Liver (tissue), 8 donors: ENCODE measurements at regions not wholly inside any gene's neighbourhood (a gene's known extent, or its start where the extent isn't known, plus 50 kb on each side); places are given as distances from the start of the nearest gene placed in this dataset.
"Not testable (repeated sequence)": the region's sequence is repeated elsewhere in the genome, so short reads cannot be mapped to it uniquely, and the experiment has no call there.

Source experiments
- DNase-seq: peaks from one replicate; pipeline ENCODE4 v3.0.0-alpha.2; 2017; ENCODE audit warnings: low spot score
- H3K27ac ChIP-seq, 2 donors: one replicate each; pipeline ENCODE4 v1.7.0; 2013; ENCODE audit warnings: inconsistent platforms in 2 of 2, low read length in 2 of 2, control low read depth in 1 of 2, low read depth in 1 of 2, mild to moderate bottlenecking in 1 of 2
- H3K27me3 ChIP-seq, 4 donors: one replicate each; pipeline versions ENCODE4 v1.6.1 to v1.7.0; 2013; ENCODE audit warnings: low read length in 3 of 4, inconsistent platforms in 1 of 4, mild to moderate bottlenecking in 1 of 4, moderate library complexity in 1 of 4; ENCODE audit not compliant: control insufficient read depth in 4 of 4, insufficient read depth in 4 of 4
- H3K36me3 ChIP-seq, 4 donors: one replicate each; pipeline versions ENCODE4 v1.6.1 to v1.7.0; 2013; ENCODE audit warnings: low read length in 3 of 4, mild to moderate bottlenecking in 3 of 4, low read depth in 1 of 4, moderate library complexity in 1 of 4; ENCODE audit not compliant: control insufficient read depth in 4 of 4, insufficient read depth in 3 of 4
- H3K4me1 ChIP-seq, 4 donors: one replicate each; pipeline versions ENCODE4 v1.6.1 to v1.7.0; 2013; ENCODE audit warnings: low read length in 3 of 4, mild to moderate bottlenecking in 3 of 4, moderate library complexity in 1 of 4; ENCODE audit not compliant: control insufficient read depth in 4 of 4, insufficient read depth in 4 of 4
- H3K4me3 ChIP-seq, 3 donors: one replicate each; pipeline versions ENCODE4 v1.6.1 to v1.7.0; 2013; ENCODE audit warnings: low read length in 3 of 3, control low read depth in 1 of 3, low read depth in 1 of 3, mild to moderate bottlenecking in 1 of 3
- H3K9ac ChIP-seq, 2 donors: one replicate each; pipeline ENCODE4 v1.7.0; 2013; ENCODE audit warnings: low read length in 2 of 2, mild to moderate bottlenecking in 2 of 2, moderate library complexity in 2 of 2, control low read depth in 1 of 2, low read depth in 1 of 2
- H3K9me3 ChIP-seq, 4 donors: one replicate each; pipeline versions ENCODE4 v1.6.1 to v1.7.0; 2013; ENCODE audit warnings: low read length in 3 of 4; ENCODE audit not compliant: control insufficient read depth in 4 of 4
- EGR1 ChIP-seq, 2 donors: IDR thresholded peaks; 2 replicates each; pipeline ENCODE4 v1.6.1; 2016 to 2018; ENCODE audit warnings: antibody characterized with exemption in 2 of 2, low read depth in 2 of 2
- FOXA1 ChIP-seq: IDR thresholded peaks from 2 replicates; pipeline ENCODE4 v1.6.1; 2016; ENCODE audit warnings: antibody characterized with exemption
- FOXA2 ChIP-seq: IDR thresholded peaks from 2 replicates; pipeline ENCODE4 v1.6.1; 2016; ENCODE audit warnings: antibody characterized with exemption
- GABPA ChIP-seq, 2 donors: IDR thresholded peaks in 1 of 2; conservative IDR thresholded peaks in 1 of 2; 2 replicates each; pipeline ENCODE4 v1.6.1; 2016; ENCODE audit warnings: antibody characterized with exemption in 2 of 2, mild to moderate bottlenecking in 1 of 2, moderate library complexity in 1 of 2
- HNF4A ChIP-seq, 2 donors: conservative IDR thresholded peaks; 2 replicates each; pipeline ENCODE4 v1.6.1; 2016; ENCODE audit warnings: antibody characterized with exemption in 2 of 2, mild to moderate bottlenecking in 2 of 2
- HNF4G ChIP-seq: IDR thresholded peaks from 2 replicates; pipeline ENCODE4 v1.6.1; 2016; ENCODE audit warnings: antibody characterized with exemption
- JUND ChIP-seq, 2 donors: IDR thresholded peaks; 2 replicates each; pipeline ENCODE4 v1.6.1; 2016; ENCODE audit warnings: antibody characterized with exemption in 2 of 2
- NR2F2 ChIP-seq: IDR thresholded peaks from 2 replicates; pipeline ENCODE4 v1.6.1; 2016; ENCODE audit warnings: antibody characterized with exemption
- RAD21 ChIP-seq, 2 donors: IDR thresholded peaks; 2 replicates each; pipeline ENCODE4 v1.6.1; 2016; ENCODE audit warnings: antibody characterized with exemption in 2 of 2, mild to moderate bottlenecking in 2 of 2
- RXRA ChIP-seq, 2 donors: IDR thresholded peaks; 2 replicates each; pipeline ENCODE4 v1.6.1; 2017 to 2018; ENCODE audit warnings: antibody characterized with exemption in 2 of 2, mild to moderate bottlenecking in 1 of 2
- SP1 ChIP-seq: IDR thresholded peaks from 2 replicates; pipeline ENCODE4 v1.6.1; 2018; ENCODE audit warnings: antibody characterized with exemption, mild to moderate bottlenecking
- TAF1 ChIP-seq: conservative IDR thresholded peaks from 2 replicates; pipeline ENCODE4 v1.6.1; 2016; ENCODE audit warnings: antibody characterized with exemption, mild to moderate bottlenecking
- YY1 ChIP-seq: IDR thresholded peaks from 2 replicates; pipeline ENCODE4 v1.6.1; 2016; ENCODE audit warnings: antibody characterized with exemption, mild to moderate bottlenecking
- WGBS: extraction: QIAGEN DNeasy Blood & Tissue Kit; methylation state at CpG from one replicate; pipeline ENCODE4 v1.1.7; 2013; 5-methylcytosine and 5-hydroxymethylcytosine counted together
- TF ChIP-seq, protein P1 (sequence below): IDR thresholded peaks from 2 replicates; pipeline ENCODE4 v1.6.1; 2016; ENCODE audit warnings: antibody characterized with exemption
- TF ChIP-seq, protein P2 (sequence below): fragments of 150-350 bp; IDR thresholded peaks from 2 replicates; pipeline ENCODE4 v1.5.1; 2017; ENCODE audit warnings: improper control_type of control experiment, low read depth, low read length; ENCODE audit not compliant: missing input control
- TF ChIP-seq, protein P3 (sequence below): IDR thresholded peaks from 2 replicates; pipeline ENCODE4 v1.6.1; 2016; ENCODE audit warnings: antibody characterized with exemption, mild to moderate bottlenecking
- TF ChIP-seq, protein P4 (sequence below): IDR thresholded peaks from 2 replicates; pipeline ENCODE4 v1.6.1; 2016; ENCODE audit warnings: antibody characterized with exemption
- TF ChIP-seq, protein P5 (sequence below): IDR thresholded peaks from 2 replicates; pipeline ENCODE4 v1.6.1; 2016; ENCODE audit warnings: antibody characterized with exemption
- donor health status: healthy.
- donor health status: healthy.
- donor health status: healthy.
- donor health status: healthy.
- donor health status: healthy.

DNA sequence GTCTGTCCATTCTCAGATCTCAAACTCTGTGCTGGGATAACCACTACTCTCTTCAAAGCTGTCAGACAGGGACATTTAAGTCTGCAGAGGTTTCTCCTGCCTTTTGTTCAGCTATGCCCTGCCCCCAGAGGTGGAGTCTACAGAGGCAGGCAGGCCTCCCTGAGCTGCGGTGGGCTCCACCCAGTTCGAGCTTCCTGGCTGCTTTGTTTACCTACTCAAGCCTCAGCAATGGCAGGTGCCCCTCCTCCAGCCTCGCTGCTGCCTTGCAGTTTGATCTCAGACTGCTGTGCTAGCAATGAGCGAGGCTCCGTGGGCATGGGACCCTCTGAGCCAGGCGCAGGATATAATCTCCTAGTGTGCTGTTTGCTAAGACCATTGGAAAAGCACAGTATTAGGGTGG lies 53.1 kb upstream of the HUNK start:
- H3K27me3 ChIP-seq, DNase-seq: not testable (repeated sequence)
- WGBS = 70% methylated on average over 6 of the region's 6 CpGs

DNA sequence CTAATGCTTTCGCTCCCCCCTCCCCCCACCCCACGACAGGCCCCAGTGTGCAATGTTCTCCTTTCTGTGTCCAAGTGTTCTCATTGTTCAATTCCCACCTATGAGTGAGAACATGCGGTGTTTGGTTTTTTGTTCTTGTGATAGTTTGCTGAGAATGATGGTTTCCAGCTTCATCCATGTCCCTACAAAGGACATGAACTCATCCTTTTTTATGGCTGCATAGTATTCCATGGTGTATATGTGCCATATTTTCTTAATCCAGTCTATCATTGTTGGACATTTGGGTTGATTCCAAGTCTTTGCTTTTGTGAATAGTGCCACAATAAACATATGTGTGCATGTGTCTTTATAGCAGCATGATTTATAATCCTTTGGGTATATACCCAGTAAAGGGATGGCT lies 58.5 kb upstream of the HUNK start:
- not testable (repeated sequence) for H3K4me1 ChIP-seq, H3K9ac ChIP-seq, H3K27ac ChIP-seq, H3K36me3 ChIP-seq, DNase-seq, H3K9me3 ChIP-seq, H3K4me3 ChIP-seq, H3K27me3 ChIP-seq
- 83% methylated on average over 3 of the region's 3 CpGs for WGBS

More for the DNA sequence above, 53.1 kb upstream of the HUNK start:
- H3K27ac ChIP-seq, H3K4me1 ChIP-seq, H3K9me3 ChIP-seq, H3K4me3 ChIP-seq, H3K9ac ChIP-seq, H3K36me3 ChIP-seq: not testable (repeated sequence)

DNA sequence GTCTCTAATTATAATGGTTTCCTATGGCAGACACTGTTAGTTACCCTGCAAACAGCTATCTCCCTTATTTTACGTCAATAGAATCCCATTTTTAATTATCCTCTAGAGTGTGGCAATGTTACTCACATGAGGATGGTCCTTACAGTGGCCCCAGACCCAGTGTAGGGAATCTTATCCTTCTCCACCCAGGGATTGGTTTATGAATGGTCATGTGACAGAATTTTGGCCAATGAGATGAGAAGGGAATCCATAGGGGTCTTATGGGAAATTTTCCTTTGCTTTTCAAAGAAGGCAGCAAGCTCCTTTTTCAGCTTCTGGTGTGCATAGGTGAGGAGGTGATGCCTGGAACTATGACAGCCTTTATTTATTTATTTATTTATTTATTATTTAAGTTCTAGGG lies 59.0 kb upstream of the HUNK start:
- H3K27me3 ChIP-seq = no peaks in the 10 kb centered on the region
- H3K9me3 ChIP-seq = no peaks in the 10 kb centered on the region
- no peaks in the 10 kb centered on the region for H3K36me3 ChIP-seq
- no peak overlapping the region for H3K27ac ChIP-seq
- TF ChIP-seq, protein P1, sequence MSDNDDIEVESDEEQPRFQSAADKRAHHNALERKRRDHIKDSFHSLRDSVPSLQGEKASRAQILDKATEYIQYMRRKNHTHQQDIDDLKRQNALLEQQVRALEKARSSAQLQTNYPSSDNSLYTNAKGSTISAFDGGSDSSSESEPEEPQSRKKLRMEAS = no peak
- no peak for TF ChIP-seq HNF4A (conservative IDR thresholded peaks at IDR 0.05)
- no peak for TF ChIP-seq NR2F2
- TF ChIP-seq, protein P2, sequence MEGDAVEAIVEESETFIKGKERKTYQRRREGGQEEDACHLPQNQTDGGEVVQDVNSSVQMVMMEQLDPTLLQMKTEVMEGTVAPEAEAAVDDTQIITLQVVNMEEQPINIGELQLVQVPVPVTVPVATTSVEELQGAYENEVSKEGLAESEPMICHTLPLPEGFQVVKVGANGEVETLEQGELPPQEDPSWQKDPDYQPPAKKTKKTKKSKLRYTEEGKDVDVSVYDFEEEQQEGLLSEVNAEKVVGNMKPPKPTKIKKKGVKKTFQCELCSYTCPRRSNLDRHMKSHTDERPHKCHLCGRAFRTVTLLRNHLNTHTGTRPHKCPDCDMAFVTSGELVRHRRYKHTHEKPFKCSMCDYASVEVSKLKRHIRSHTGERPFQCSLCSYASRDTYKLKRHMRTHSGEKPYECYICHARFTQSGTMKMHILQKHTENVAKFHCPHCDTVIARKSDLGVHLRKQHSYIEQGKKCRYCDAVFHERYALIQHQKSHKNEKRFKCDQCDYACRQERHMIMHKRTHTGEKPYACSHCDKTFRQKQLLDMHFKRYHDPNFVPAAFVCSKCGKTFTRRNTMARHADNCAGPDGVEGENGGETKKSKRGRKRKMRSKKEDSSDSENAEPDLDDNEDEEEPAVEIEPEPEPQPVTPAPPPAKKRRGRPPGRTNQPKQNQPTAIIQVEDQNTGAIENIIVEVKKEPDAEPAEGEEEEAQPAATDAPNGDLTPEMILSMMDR = no peak
- TF ChIP-seq FOXA1 = no peak
- TF ChIP-seq RXRA (IDR thresholded peaks at IDR 0.05) = no peak
- TF ChIP-seq EGR1 (IDR thresholded peaks at IDR 0.05; ENCODE audit: low read depth in 2 of 2) = no peak
- TF ChIP-seq HNF4G = no peak
- TF ChIP-seq, protein P3, sequence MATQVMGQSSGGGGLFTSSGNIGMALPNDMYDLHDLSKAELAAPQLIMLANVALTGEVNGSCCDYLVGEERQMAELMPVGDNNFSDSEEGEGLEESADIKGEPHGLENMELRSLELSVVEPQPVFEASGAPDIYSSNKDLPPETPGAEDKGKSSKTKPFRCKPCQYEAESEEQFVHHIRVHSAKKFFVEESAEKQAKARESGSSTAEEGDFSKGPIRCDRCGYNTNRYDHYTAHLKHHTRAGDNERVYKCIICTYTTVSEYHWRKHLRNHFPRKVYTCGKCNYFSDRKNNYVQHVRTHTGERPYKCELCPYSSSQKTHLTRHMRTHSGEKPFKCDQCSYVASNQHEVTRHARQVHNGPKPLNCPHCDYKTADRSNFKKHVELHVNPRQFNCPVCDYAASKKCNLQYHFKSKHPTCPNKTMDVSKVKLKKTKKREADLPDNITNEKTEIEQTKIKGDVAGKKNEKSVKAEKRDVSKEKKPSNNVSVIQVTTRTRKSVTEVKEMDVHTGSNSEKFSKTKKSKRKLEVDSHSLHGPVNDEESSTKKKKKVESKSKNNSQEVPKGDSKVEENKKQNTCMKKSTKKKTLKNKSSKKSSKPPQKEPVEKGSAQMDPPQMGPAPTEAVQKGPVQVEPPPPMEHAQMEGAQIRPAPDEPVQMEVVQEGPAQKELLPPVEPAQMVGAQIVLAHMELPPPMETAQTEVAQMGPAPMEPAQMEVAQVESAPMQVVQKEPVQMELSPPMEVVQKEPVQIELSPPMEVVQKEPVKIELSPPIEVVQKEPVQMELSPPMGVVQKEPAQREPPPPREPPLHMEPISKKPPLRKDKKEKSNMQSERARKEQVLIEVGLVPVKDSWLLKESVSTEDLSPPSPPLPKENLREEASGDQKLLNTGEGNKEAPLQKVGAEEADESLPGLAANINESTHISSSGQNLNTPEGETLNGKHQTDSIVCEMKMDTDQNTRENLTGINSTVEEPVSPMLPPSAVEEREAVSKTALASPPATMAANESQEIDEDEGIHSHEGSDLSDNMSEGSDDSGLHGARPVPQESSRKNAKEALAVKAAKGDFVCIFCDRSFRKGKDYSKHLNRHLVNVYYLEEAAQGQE = no peak
- TF ChIP-seq, protein P4, sequence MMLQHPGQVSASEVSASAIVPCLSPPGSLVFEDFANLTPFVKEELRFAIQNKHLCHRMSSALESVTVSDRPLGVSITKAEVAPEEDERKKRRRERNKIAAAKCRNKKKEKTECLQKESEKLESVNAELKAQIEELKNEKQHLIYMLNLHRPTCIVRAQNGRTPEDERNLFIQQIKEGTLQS = no peak
- no peak for TF ChIP-seq RAD21 (IDR thresholded peaks at IDR 0.05)
- no peak for TF ChIP-seq FOXA2
- no peak for TF ChIP-seq GABPA (IDR thresholded peaks at IDR 0.05 in 1 of 2, conservative IDR thresholded peaks at IDR 0.05 in 1 of 2)
- TF ChIP-seq, protein P5, sequence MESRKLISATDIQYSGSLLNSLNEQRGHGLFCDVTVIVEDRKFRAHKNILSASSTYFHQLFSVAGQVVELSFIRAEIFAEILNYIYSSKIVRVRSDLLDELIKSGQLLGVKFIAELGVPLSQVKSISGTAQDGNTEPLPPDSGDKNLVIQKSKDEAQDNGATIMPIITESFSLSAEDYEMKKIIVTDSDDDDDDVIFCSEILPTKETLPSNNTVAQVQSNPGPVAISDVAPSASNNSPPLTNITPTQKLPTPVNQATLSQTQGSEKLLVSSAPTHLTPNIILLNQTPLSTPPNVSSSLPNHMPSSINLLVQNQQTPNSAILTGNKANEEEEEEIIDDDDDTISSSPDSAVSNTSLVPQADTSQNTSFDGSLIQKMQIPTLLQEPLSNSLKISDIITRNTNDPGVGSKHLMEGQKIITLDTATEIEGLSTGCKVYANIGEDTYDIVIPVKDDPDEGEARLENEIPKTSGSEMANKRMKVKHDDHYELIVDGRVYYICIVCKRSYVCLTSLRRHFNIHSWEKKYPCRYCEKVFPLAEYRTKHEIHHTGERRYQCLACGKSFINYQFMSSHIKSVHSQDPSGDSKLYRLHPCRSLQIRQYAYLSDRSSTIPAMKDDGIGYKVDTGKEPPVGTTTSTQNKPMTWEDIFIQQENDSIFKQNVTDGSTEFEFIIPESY = no peak
- TF ChIP-seq TAF1 = no peak
- no peak for TF ChIP-seq YY1
- no peak for TF ChIP-seq JUND (IDR thresholded peaks at IDR 0.05)
- no peak for TF ChIP-seq SP1
- no peak for DNase-seq
- WGBS = 96% methylated on average over 1 of the region's 1 CpG
- H3K4me1 ChIP-seq = no peaks in the 10 kb centered on the region
- H3K9ac ChIP-seq = no peak overlapping the region
- H3K4me3 ChIP-seq = no peak overlapping the region
